Smooth muscle cell (in vitro differentiated cells): ENCODE measurements at regions not wholly inside any gene's neighbourhood (a gene's known extent, or its start where the extent isn't known, plus 50 kb on each side); places are given as distances from the start of the nearest gene placed in this dataset.

Experiments
- DNase-seq: peaks from one replicate; lab custom pipeline; 2025; ENCODE audit not compliant: unreplicated experiment; lab: John Stamatoyannopoulos, UW
- H2AFZ ChIP-seq: fragments of 200-600 bp; sonication (generic); 2 replicates; pipeline ENCODE4 v1.6.0; 2016; ENCODE audit warnings: antibody characterized with exemption, low read depth, mild to moderate bottlenecking
- H3F3A ChIP-seq: fragments of 200-600 bp; sonication (generic); 2 replicates; pipeline ENCODE4 v1.6.0; 2017; ENCODE audit warnings: antibody characterized with exemption, low read depth
- H3K27ac ChIP-seq: fragments of 200-600 bp; sonication (generic); 2 replicates; pipeline ENCODE4 v1.5.1; 2016; ENCODE audit warnings: low read depth, mild to moderate bottlenecking
- H3K27me3 ChIP-seq: fragments of 200-600 bp; sonication (generic); 2 replicates; pipeline ENCODE4 v1.6.1; 2016; ENCODE audit warnings: low read depth, mild to moderate bottlenecking
- H3K36me3 ChIP-seq: fragments of 200-600 bp; sonication (generic); 2 replicates; pipeline ENCODE4 v1.5.1; 2016; ENCODE audit warnings: low read depth
- H3K4me1 ChIP-seq: fragments of 200-600 bp; sonication (generic); 2 replicates; pipeline ENCODE4 v1.5.1; 2016; ENCODE audit warnings: low read depth
- H3K4me2 ChIP-seq: fragments of 200-600 bp; sonication (generic); 2 replicates; pipeline ENCODE4 v1.6.0; 2016; ENCODE audit warnings: mild to moderate bottlenecking
- H3K4me3 ChIP-seq: fragments of 200-600 bp; sonication (generic); 2 replicates; pipeline ENCODE4 v1.5.1; 2016; ENCODE audit warnings: mild to moderate bottlenecking
- H3K79me2 ChIP-seq: fragments of 200-600 bp; sonication (generic); 2 replicates; pipeline ENCODE4 v1.6.0; 2016; ENCODE audit warnings: low read depth, mild to moderate bottlenecking
- H3K9ac ChIP-seq: fragments of 200-600 bp; sonication (generic); 2 replicates; pipeline ENCODE4 v1.6.0; 2016; ENCODE audit warnings: low read depth
- H3K9me3 ChIP-seq: fragments of 200-600 bp; sonication (generic); replicated peaks from 2 replicates; pipeline ENCODE4 v1.5.1; 2016; ENCODE audit warnings: low read depth
- H4K20me1 ChIP-seq: fragments of 200-600 bp; sonication (generic); 2 replicates; pipeline ENCODE4 v1.6.0; 2016; ENCODE audit warnings: low read depth
- CTCF ChIP-seq: fragments of 200-600 bp; sonication (generic); IDR thresholded peaks from 2 replicates; pipeline ENCODE4 v1.5.1; 2017; ENCODE audit warnings: borderline replicate concordance, mild to moderate bottlenecking, antibody characterized with exemption; ENCODE audit not compliant: insufficient read depth, poor library complexity, severe bottlenecking
- WGBS: methylation state at CpG from one replicate; pipeline ENCODE4 v1.1.7; 2016; ENCODE audit warnings: low lambda C conversion rate; 5-methylcytosine and 5-hydroxymethylcytosine counted together

DNA sequence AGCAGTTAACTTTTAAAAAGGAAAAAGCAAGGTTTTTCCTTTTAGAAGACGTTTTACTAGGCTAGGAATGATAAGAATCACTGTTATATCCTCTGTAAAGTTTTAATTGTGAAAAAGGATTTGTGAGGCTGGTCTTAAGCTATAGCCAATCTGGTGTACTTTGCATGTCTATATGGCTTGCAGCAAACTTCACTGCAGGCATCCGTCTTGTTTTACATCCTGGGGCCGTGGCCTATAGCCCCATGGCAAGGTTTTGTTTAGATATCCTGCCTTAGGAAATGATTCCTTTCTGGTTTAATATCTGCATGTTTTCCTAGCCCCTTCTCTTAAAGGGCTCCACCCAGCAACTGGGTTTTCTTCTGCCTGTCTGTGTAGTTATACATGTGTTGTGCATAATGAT is 272.8 kb downstream of the ICE1 start:
- TF ChIP-seq CTCF, result no peak
- Histone ChIP-seq H3K27ac (no peak overlapping the region), H3K36me3 (no peaks in the 10 kb centered on the region), H3K4me1 (no peaks in the 10 kb centered on the region), H3K9ac (no peak overlapping the region), H3K27me3 (no peaks in the 10 kb centered on the region), H2AFZ (no peak overlapping the region), H3F3A (no peaks in the 10 kb centered on the region), H3K9me3 (peaks cover 6% of the 10 kb centered on the region), H3K79me2 (no peaks in the 10 kb centered on the region), H3K4me2 (no peak overlapping the region), H3K4me3 (no peak overlapping the region), H4K20me1 (no peaks in the 10 kb centered on the region)
- WGBS, result 27% methylated on average over 3 of the region's 3 CpGs
- no peak for DNase-seq

- Histone ChIP-seq H3K4me1 (no peaks in the 10 kb centered on the region), H3F3A (no peaks in the 10 kb centered on the region), H3K27ac (no peak overlapping the region), H3K79me2 (no peaks in the 10 kb centered on the region), H2AFZ (no peak overlapping the region), H3K9me3 (no peaks in the 10 kb centered on the region), H3K4me2 (no peak overlapping the region), H3K9ac (no peak overlapping the region), H3K4me3 (no peak overlapping the region), H3K36me3 (no peaks in the 10 kb centered on the region), H3K27me3 (no peaks in the 10 kb centered on the region), H4K20me1 (no peaks in the 10 kb centered on the region)
- WGBS, result 88% methylated on average over 2 of the region's 2 CpGs
- DNase-seq, result no peak
- TF ChIP-seq CTCF, result no peak
Measured at GRCh38 chr5:5688925-5689310, 266.4 kb downstream of the ICE1 start.

DNA sequence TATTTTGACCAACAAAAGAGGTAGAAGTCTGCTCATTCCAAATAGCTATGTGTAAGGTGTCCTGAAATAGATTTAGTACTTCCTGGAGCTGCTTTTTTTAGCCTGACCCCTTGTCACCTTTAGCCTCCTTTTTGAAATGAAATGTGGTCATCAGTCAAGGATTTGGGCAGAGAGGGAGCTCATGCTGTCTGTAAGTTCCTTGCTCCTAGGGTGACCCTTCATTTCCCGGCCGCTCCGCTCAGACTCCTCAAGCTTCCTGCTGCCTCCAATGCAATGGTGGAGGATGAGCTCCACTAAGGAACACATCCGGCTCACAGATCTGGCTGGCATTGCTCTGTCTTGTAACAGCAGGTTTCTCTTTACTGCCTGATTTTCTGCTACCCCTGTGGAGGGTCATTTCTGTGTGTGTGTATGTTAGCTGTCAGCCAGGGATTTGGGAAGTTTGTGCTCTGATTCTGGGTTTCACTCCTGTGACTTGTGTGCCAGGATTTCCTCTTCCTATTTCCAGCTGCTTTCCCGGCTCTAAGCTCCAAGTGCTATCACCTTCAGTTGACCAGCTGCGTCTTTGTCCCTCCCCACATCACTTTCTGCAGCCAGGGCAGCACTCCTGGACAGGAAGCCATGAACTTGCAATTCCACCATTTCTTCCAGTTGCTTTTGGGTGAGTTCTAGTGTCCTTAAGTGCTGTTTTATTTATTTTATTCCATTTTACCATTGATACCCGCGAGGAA is 265.9 kb downstream of the ICE1 start:
- WGBS, result 95% methylated on average over 8 of the region's 8 CpGs
- Histone ChIP-seq H2AFZ (no peak overlapping the region), H3K4me1 (no peaks in the 10 kb centered on the region), H3K27me3 (no peaks in the 10 kb centered on the region), H3K27ac (no peak overlapping the region), H3K79me2 (no peaks in the 10 kb centered on the region), H3K9me3 (no peaks in the 10 kb centered on the region), H3K36me3 (no peaks in the 10 kb centered on the region), H4K20me1 (no peaks in the 10 kb centered on the region), H3K4me3 (no peak overlapping the region), H3K9ac (no peak overlapping the region), H3F3A (no peaks in the 10 kb centered on the region), H3K4me2 (no peak overlapping the region)
- DNase-seq, result no peak
- TF ChIP-seq CTCF, result no peak

- Histone ChIP-seq H3K36me3 (no peaks in the 10 kb centered on the region), H2AFZ (no peak overlapping the region), H3K4me1 (no peaks in the 10 kb centered on the region), H3F3A (no peaks in the 10 kb centered on the region), H3K9me3 (no peaks in the 10 kb centered on the region), H3K27me3 (no peaks in the 10 kb centered on the region), H3K27ac (no peak overlapping the region), H3K79me2 (no peaks in the 10 kb centered on the region), H3K9ac (no peak overlapping the region), H3K4me3 (no peak overlapping the region), H4K20me1 (no peaks in the 10 kb centered on the region), H3K4me2 (no peak overlapping the region)
- no peak for DNase-seq
- TF ChIP-seq CTCF, result no peak
- 96% methylated on average over 2 of the region's 2 CpGs for WGBS
Measured at GRCh38 chr5:5687113-5687512, 264.6 kb downstream of the ICE1 start.
